Fibroblast of lung (primary cell): ENCODE measurements at regions not wholly inside any gene's neighbourhood (a gene's known extent, or its start where the extent isn't known, plus 50 kb on each side); places are given as distances from the start of the nearest gene placed in this dataset.

Experiments
- CTCF ChIP-seq, 2 donors: IDR thresholded peaks in 1 of 2; conservative IDR thresholded peaks in 1 of 2; 1 replicate in 1 of 2; 2 replicates in 1 of 2; pipeline ENCODE4 v1.5.1; 2011 to 2012; ENCODE audit warnings: low read length in 2 of 2, control low read depth in 1 of 2, inconsistent platforms in 1 of 2, low read depth in 1 of 2, mild to moderate bottlenecking in 1 of 2
- EZH2 ChIP-seq: IDR thresholded peaks from 2 replicates; pipeline ENCODE4 v1.5.1; 2012; ENCODE audit warnings: low read length, control low read depth, mild to moderate bottlenecking; ENCODE audit errors: missing control alignments

DNA sequence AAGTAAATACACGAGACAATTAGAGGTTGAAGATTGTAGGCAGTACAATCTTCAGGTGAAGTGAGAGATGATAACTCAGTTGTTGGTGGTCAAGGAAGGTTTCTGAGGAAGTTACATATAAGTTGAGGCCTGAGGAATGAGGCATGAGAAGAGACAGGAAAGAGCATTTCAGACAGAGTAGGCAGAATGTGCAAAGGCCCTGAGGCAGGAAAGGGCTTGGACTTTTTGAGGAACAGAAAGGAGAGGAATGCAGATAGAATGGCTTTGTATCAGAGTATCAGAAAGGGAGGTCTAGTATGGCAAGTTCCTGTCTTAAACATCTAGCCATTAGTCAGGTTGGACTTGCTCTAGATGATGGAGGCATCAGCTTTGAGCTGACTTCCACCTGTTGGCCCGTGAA lies 122.5 kb downstream of the CAND1 start:
- no peak for TF ChIP-seq CTCF (conservative IDR thresholded peaks at IDR 0.05 in 1 of 2, IDR thresholded peaks at IDR 0.05 in 1 of 2; ENCODE audit: low read depth in 1 of 2, low read length in 2 of 2)
- TF ChIP-seq EZH2: no peak
